Caco-2 (cell line): ENCODE measurements at regions not wholly inside any gene's neighbourhood (a gene's known extent, or its start where the extent isn't known, plus 50 kb on each side); places are given as distances from the start of the nearest gene placed in this dataset.
"Not testable (repeated sequence)": the region's sequence is repeated elsewhere in the genome, so short reads cannot be mapped to it uniquely, and the experiment has no call there.

Experiments
- BruUV-seq: library from RNA; stranded (reverse); fragments of 400-500 nt; replicated peaks from 2 replicates; lab custom pipeline; 2021; lab: Mats Ljungman, UMichigan
- CTCF ChIA-PET: fragments of 300-600 bp; sonication (Branson Sonifier 250); formaldehyde crosslinking; loops from one replicate; lab custom pipeline; 2022; ENCODE audit warnings: antibody characterized with exemption; lab: Charles Lee
- POLR2A ChIA-PET: fragments of 300-600 bp; sonication (Branson Sonifier 250); formaldehyde crosslinking; loops from one replicate; lab custom pipeline; 2022; ENCODE audit warnings: antibody characterized with exemption; lab: Charles Lee
- DNase-seq, 2 experiments: peaks; one replicate each; pipeline versions ENCODE4 v3.0.0 to v3.0.0-alpha.2; 2020 to 2022
- H3K27me3 ChIP-seq: replicated peaks from 2 replicates; pipeline ENCODE4 v1.6.0; 2011; ENCODE audit warnings: low read length; ENCODE audit not compliant: control insufficient read depth, insufficient read depth
- H3K36me3 ChIP-seq: 2 replicates; pipeline ENCODE4 v1.5.1; 2011; ENCODE audit warnings: low read length; ENCODE audit not compliant: control insufficient read depth, insufficient read depth
- H3K4me1 ChIP-seq: fragments of 250-450 bp; sonication (Bioruptor Pico); 2 replicates; pipeline ENCODE4 v1.5.1; 2020; ENCODE audit warnings: mild to moderate bottlenecking
- H3K4me3 ChIP-seq: 2 replicates; pipeline ENCODE4 v1.5.1; 2011; ENCODE audit warnings: low read depth, mild to moderate bottlenecking, control low read depth, low read length
- H3K9me3 ChIP-seq: fragments of 250-450 bp; sonication (Bioruptor Pico); 2 replicates; pipeline ENCODE4 v1.5.1; 2020; ENCODE audit warnings: mild to moderate bottlenecking, moderate library complexity
- H3K27ac Mint-ChIP-seq: one replicate; pipeline ENCODE4 v1.8.0; 2022; ENCODE audit warnings: mixed read lengths; ENCODE audit not compliant: unreplicated experiment
- H3K27me3 Mint-ChIP-seq: one replicate; pipeline ENCODE4 v1.8.0; 2022; ENCODE audit warnings: mixed read lengths; ENCODE audit not compliant: insufficient read depth, unreplicated experiment
- H3K36me3 Mint-ChIP-seq: one replicate; pipeline ENCODE4 v1.8.0; 2022; ENCODE audit warnings: mild to moderate bottlenecking, mixed read lengths; ENCODE audit not compliant: insufficient read depth, unreplicated experiment
- H3K4me1 Mint-ChIP-seq: one replicate; pipeline ENCODE4 v1.8.0; 2022; ENCODE audit warnings: low read depth, mixed read lengths; ENCODE audit not compliant: unreplicated experiment
- H3K4me3 Mint-ChIP-seq: one replicate; pipeline ENCODE4 v1.8.0; 2022; ENCODE audit warnings: mild to moderate bottlenecking, moderate library complexity, mixed read lengths; ENCODE audit not compliant: unreplicated experiment
- H3K9me3 Mint-ChIP-seq: one replicate; pipeline ENCODE4 v1.8.0; 2022; ENCODE audit warnings: mixed read lengths; ENCODE audit not compliant: unreplicated experiment
- CTCF ChIP-seq, 2 experiments: fragments of 200-600 bp in 1 of 2; IDR thresholded peaks; 1 replicate in 1 of 2; 2 replicates in 1 of 2; pipeline versions ENCODE4 v1.5.1 to v1.8.0; 2011 to 2022; ENCODE audit warnings: antibody characterized with exemption in 1 of 2, control low read depth in 1 of 2, inconsistent platforms in 1 of 2, low read depth in 1 of 2, low read length in 1 of 2, mild to moderate bottlenecking in 1 of 2, moderate library complexity in 1 of 2; ENCODE audit not compliant: insufficient read depth in 1 of 2, severe bottlenecking in 1 of 2, unreplicated experiment in 1 of 2
- intact Hi-C: fragments of 100-400 bp; cut with micrococcal nuclease; formaldehyde crosslinking; loops from one replicate; pipeline ENCODE4 v1.10.0; 2022; ENCODE audit not compliant: unreplicated experiment

- Mint-ChIP-seq H3K4me1 (no peaks in the 10 kb centered on the region), H3K27me3 (no peaks in the 10 kb centered on the region), H3K36me3 (no peaks in the 10 kb centered on the region), H3K9me3 (no peaks in the 10 kb centered on the region), H3K27ac (no peak overlapping the region), H3K4me3 (no peak overlapping the region)
- no peaks in the 10 kb centered on the region for H3K36me3 ChIP-seq
- intact Hi-C loops = no loop called here
- no peak overlapping the region for H3K4me3 ChIP-seq
- no peak for DNase-seq
- BruUV-seq = no TSS peak
- H3K27me3 ChIP-seq = no peaks in the 10 kb centered on the region
- H3K4me1 ChIP-seq = no peaks in the 10 kb centered on the region
- no peaks in the 10 kb centered on the region for H3K9me3 ChIP-seq
- ChIA-PET POLR2A (no interaction called here), CTCF (no interaction called here)
- TF ChIP-seq CTCF (IDR thresholded peaks at IDR 0.05; ENCODE audit: insufficient read depth in 1 of 2, low read depth in 1 of 2, low read length in 1 of 2, severe bottlenecking in 1 of 2, unreplicated experiment in 1 of 2) = no peak
Observed at GRCh38 chr14:87368751-87369150, 624.2 kb downstream of the GALC start.

DNA sequence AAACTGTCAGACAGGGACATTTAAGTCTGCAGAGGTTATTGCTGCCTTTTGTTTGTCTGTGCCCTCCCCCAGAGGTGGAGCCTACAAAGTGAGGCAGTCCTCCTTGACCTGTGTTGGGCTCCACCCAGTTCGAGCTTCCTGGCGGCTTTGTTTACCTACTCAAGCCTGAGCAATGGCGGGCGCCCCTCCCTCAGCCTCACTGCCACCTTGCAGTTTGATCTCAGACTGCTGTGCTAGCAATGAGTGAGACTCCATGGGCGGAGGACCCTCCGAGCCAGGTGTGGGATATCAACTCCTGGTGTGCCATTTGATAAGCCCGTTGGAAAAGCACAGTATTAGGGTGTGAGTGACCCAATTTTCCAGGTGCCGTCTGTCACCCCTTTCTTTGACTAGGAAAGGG lies 632.7 kb downstream of the GALC start:
- H3K27me3 ChIP-seq, H3K4me1 Mint-ChIP-seq, CTCF ChIA-PET, BruUV-seq, H3K4me3 ChIP-seq, H3K27ac Mint-ChIP-seq, H3K4me1 ChIP-seq, intact Hi-C loops, H3K27me3 Mint-ChIP-seq, H3K9me3 ChIP-seq, H3K36me3 Mint-ChIP-seq, H3K36me3 ChIP-seq, POLR2A ChIA-PET, H3K4me3 Mint-ChIP-seq: not testable (repeated sequence)
- H3K9me3 Mint-ChIP-seq = peaks cover 18% of the 10 kb centered on the region
- peak in 1 of 2 experiments; percentile 32 for DNase-seq

DNA sequence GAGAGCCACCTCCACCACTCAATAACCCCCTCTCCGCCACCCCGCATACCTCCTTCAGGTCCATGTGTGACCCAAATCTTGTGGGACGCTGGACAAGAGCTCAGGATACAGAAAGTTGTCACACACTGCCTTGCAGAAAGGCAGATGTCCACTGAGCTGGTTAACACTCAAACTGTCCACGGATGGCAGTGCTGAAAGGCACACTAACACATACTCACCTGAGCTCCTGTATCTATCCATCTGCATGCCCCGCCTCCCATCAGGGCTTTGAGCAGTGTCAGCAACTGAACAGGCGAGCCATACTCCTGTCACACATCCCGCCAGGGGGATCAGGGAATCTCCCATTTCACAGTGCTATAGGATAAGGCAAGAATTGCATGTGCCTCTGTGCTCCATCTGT lies 642.0 kb downstream of the GALC start:
- no peaks in the 10 kb centered on the region for H3K4me1 ChIP-seq
- Mint-ChIP-seq H3K27ac (no peak overlapping the region), H3K4me3 (no peak overlapping the region), H3K4me1 (no peaks in the 10 kb centered on the region), H3K27me3 (peaks cover 3% of the 10 kb centered on the region), H3K9me3 (no peaks in the 10 kb centered on the region), H3K36me3 (no peaks in the 10 kb centered on the region)
- ChIA-PET CTCF (no interaction called here), POLR2A (no interaction called here)
- intact Hi-C loops = no loop called here
- no peak for TF ChIP-seq CTCF (IDR thresholded peaks at IDR 0.05; ENCODE audit: insufficient read depth in 1 of 2, low read depth in 1 of 2, low read length in 1 of 2, severe bottlenecking in 1 of 2, unreplicated experiment in 1 of 2)
- no peak overlapping the region for H3K4me3 ChIP-seq
- no peaks in the 10 kb centered on the region for H3K27me3 ChIP-seq
- H3K9me3 ChIP-seq = no peaks in the 10 kb centered on the region
- no peaks in the 10 kb centered on the region for H3K36me3 ChIP-seq
- peak; percentile 26 to 35 for DNase-seq
- BruUV-seq = no TSS peak

DNA sequence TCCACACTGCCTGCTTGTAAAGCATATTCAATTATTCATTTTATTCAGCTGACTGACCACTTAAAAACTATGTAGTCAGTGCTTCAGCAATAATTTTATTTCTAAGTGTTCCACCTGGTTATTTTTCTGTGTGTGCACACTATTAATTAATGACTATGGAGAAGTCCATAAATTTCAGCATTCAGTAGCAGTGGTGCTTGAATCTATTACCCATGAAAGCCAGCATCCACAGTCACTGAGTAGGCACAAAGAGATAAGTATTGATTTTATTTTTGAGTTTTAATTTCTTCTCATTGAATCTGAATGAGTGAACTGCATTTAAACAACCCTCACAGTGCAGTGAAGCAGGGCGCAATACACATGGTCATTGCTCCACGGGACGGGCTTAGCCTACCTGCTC lies 643.1 kb downstream of the GALC start:
- DNase-seq = no peak
- Histone ChIP-seq H3K4me3 (no peak overlapping the region), H3K4me1 (no peaks in the 10 kb centered on the region), H3K27me3 (no peaks in the 10 kb centered on the region), H3K9me3 (no peaks in the 10 kb centered on the region), H3K36me3 (no peaks in the 10 kb centered on the region)
- intact Hi-C loops = no loop called here
- no peaks in the 10 kb centered on the region for H3K9me3 Mint-ChIP-seq
- no peak overlapping the region for H3K4me3 Mint-ChIP-seq
- no peak overlapping the region for H3K27ac Mint-ChIP-seq
- no TSS peak for BruUV-seq
- no peaks in the 10 kb centered on the region for H3K4me1 Mint-ChIP-seq
- H3K36me3 Mint-ChIP-seq = no peaks in the 10 kb centered on the region
- CTCF ChIA-PET = no interaction called here
- peaks cover 3% of the 10 kb centered on the region for H3K27me3 Mint-ChIP-seq
- no peak for TF ChIP-seq CTCF (IDR thresholded peaks at IDR 0.05; ENCODE audit: insufficient read depth in 1 of 2, low read depth in 1 of 2, low read length in 1 of 2, severe bottlenecking in 1 of 2, unreplicated experiment in 1 of 2)
- POLR2A ChIA-PET = no interaction called here
